Lung (tissue), 11 donors: ENCODE measurements at regions not wholly inside any gene's neighbourhood (a gene's known extent, or its start where the extent isn't known, plus 50 kb on each side); places are given as distances from the start of the nearest gene placed in this dataset.
A peak's percentile ranks its signal among the peaks of the same experiment; 100 is the strongest.

Source experiments
- ATAC-seq: fragments of 200-7000 bp; cut with Tn5 transposase; one replicate; pipeline ENCODE4 v1.9.1; 2020; ENCODE audit warnings: moderate number of reproducible peaks; ENCODE audit not compliant: insufficient read depth, low FRiP score
- DNase-seq, 3 donors: peaks; one replicate each; pipeline ENCODE4 v3.0.0-alpha.2; 2013 to 2017
- H3K27ac ChIP-seq, 2 donors: one replicate each; pipeline ENCODE4 v1.5.1; 2013; ENCODE audit warnings: mild to moderate bottlenecking in 2 of 2, moderate library complexity in 2 of 2, control low read depth in 1 of 2, inconsistent platforms in 1 of 2, low read depth in 1 of 2, low read length in 1 of 2
- H3K27me3 ChIP-seq, 3 donors: one replicate each; pipeline ENCODE4 v1.5.1; 2013; ENCODE audit warnings: low read length in 2 of 3; ENCODE audit not compliant: control insufficient read depth in 3 of 3, insufficient read depth in 3 of 3
- H3K36me3 ChIP-seq, 4 donors: one replicate each; pipeline ENCODE4 v1.5.1; 2013; ENCODE audit warnings: low read length in 4 of 4, mild to moderate bottlenecking in 1 of 4, moderate library complexity in 1 of 4; ENCODE audit not compliant: control insufficient read depth in 4 of 4, insufficient read depth in 4 of 4
- H3K4me1 ChIP-seq, 5 donors: one replicate each; pipeline ENCODE4 v1.5.1; 2013; ENCODE audit warnings: low read length in 5 of 5, mild to moderate bottlenecking in 2 of 5, moderate library complexity in 1 of 5; ENCODE audit not compliant: control insufficient read depth in 5 of 5, insufficient read depth in 5 of 5
- H3K4me3 ChIP-seq: one replicate; pipeline ENCODE4 v1.5.1; 2013; ENCODE audit warnings: mild to moderate bottlenecking, control low read depth, moderate library complexity
- H3K9ac ChIP-seq, 2 donors: one replicate each; pipeline ENCODE4 v1.5.1; 2013; ENCODE audit warnings: low read length in 2 of 2, control low read depth in 1 of 2; ENCODE audit not compliant: insufficient read depth in 1 of 2
- H3K9me3 ChIP-seq, 4 donors: one replicate each; pipeline ENCODE4 v1.5.1; 2013; ENCODE audit warnings: low read length in 3 of 4, mild to moderate bottlenecking in 1 of 4, moderate library complexity in 1 of 4; ENCODE audit not compliant: control insufficient read depth in 4 of 4, insufficient read depth in 3 of 4
- CTCF ChIP-seq: IDR thresholded peaks from 2 replicates; pipeline ENCODE4 v1.5.1; 2012; ENCODE audit warnings: mild to moderate bottlenecking; ENCODE audit errors: control extremely low read depth, extremely low read depth
- WGBS, 2 donors: extraction: QIAGEN DNeasy Blood & Tissue Kit; methylation state at CpG; one replicate each; pipeline ENCODE4 v1.1.7; 2013; 5-methylcytosine and 5-hydroxymethylcytosine counted together
- donor health status: control.
- donor health status: control.
- donor health status: Bipolar disorder and iron deficiency.
- donor health status: healthy.
- donor health status: DM: yes; HTN: yes; CAD: no.

DNA sequence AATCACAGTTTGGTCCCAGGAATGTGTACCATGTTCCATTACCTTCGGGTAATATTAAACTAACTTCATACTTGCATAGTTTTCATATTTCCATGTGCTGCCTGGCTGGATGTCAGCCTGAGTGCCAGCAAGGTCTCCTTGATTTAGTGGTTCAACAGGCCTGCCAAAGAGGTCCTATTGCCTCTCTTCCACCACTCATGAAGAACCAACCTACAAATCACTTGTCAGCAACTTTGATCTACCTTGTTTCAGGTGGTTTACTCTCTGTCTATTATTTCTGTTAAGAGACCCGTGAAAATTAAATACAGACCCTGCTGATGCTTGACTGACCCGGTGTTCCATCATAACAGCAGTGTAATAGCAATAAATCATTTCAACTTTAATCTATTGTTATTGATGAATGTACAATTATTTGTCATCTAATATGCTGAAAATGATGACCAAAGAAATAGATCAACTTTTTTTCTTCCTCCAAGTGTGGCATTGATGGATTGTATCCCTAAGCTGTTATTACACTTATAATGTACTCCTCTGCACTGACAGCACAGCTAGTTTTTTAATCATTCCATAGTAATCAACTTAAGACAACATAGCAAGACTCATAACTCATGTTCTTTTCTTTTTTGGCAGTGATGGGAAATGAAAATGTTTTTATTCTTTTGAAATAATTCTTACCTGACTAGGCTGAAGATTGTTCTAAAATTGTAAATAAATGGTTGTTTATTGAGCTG, 1220.2 kb upstream of the ACVR2A start:
- Histone ChIP-seq H3K9ac (no peak overlapping the region), H3K4me1 (no peaks in the 10 kb centered on the region), H3K9me3 (no peaks in the 10 kb centered on the region), H3K36me3 (no peaks in the 10 kb centered on the region), H3K27me3 (no peaks in the 10 kb centered on the region), H3K4me3 (no peak overlapping the region), H3K27ac (no peak overlapping the region)
- no peak for TF ChIP-seq CTCF
- peak in 2 of 3 donors; percentile 1 to 26 for DNase-seq
- WGBS, 2 donors = 56 to 75% methylated on average over 3 of the region's 3 CpGs
- no peak for ATAC-seq

DNA sequence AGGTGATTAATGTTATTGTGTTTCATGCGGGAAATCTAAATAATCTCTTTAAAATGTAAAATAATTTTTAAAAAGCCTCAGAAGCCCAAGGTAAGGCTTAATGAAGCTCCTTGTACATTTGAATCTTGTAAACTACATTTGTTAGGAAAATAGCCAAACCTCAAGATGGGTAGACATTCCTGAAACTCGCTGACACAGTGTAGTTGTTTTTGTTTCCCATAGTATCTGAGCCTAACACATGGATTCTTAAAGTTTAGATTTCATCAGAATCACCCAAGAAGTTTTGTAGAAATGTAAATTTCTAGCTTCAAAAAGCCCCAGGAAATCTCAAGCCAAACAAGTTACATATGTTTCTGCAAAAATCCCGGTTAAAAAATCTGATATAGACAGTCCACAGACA, 1221.1 kb upstream of the ACVR2A start:
- no peak for TF ChIP-seq CTCF

DNA sequence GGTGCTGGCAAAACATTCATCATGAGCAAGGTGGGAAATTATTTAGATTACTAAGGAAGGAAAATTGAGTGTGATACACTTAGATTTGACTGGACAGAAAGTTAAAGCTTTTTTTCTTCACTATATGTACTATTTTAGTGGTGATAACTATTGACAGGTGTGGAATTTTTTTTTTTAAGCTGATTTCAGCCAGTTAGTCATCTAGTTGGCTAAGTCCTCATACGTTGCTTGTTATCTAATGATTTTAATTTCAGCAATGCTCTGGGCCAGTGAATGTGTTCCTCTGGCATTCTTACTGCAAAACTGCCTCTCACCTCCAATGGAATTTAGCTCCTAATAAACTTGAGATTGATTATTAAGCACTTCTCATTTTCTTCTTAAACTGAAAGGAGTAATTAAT, 1223.2 kb upstream of the ACVR2A start:
- Histone ChIP-seq H3K4me1 (no peaks in the 10 kb centered on the region), H3K9me3 (no peaks in the 10 kb centered on the region), H3K9ac (no peak overlapping the region), H3K27ac (no peak overlapping the region), H3K36me3 (no peaks in the 10 kb centered on the region), H3K27me3 (no peaks in the 10 kb centered on the region), H3K4me3 (no peak overlapping the region)
- ATAC-seq (no peak), DNase-seq (no peak)
- 67 to 89% methylated on average over 1 of the region's 1 CpG for WGBS, 2 donors
- TF ChIP-seq CTCF = no peak

More for the DNA sequence above, 1221.1 kb upstream of the ACVR2A start:
- WGBS, 2 donors = 79 to 87% methylated on average over 3 of the region's 3 CpGs
- Histone ChIP-seq H3K36me3 (no peaks in the 10 kb centered on the region), H3K9ac (no peak overlapping the region), H3K4me1 (no peaks in the 10 kb centered on the region), H3K27ac (no peak overlapping the region), H3K4me3 (no peak overlapping the region), H3K27me3 (no peaks in the 10 kb centered on the region), H3K9me3 (no peaks in the 10 kb centered on the region)
- ATAC-seq = no peak
- peak in 2 of 3 donors; percentile 1 to 7 for DNase-seq

DNA sequence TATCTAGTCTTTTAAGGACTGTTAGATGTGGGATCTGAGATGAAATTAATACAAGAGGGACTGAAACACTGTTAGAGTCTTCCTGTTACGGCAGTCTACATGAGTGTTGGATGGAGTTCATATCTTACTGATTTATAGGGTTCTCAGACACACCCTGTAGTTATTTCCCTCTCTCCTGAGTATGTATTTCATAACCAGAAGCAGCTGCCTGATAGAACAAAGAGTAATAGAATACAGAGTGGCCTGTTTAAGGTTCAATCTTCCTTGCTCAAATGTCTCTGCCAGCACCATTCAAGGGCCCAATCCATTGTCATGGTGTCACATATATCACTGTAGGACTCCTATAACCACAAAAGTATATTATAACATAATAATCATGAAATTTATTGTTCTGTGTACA, 1229.1 kb upstream of the ACVR2A start:
- no peak overlapping the region for H3K27ac ChIP-seq
- H3K4me3 ChIP-seq = no peak overlapping the region
- H3K27me3 ChIP-seq = no peaks in the 10 kb centered on the region
- no peak for TF ChIP-seq CTCF
- H3K9ac ChIP-seq = no peak overlapping the region
- H3K4me1 ChIP-seq = no peaks in the 10 kb centered on the region
- DNase-seq (no peak), ATAC-seq (no peak)
- peaks cover 0 to 6% (median 2%) of the 10 kb centered on the region in 4 donors for H3K9me3 ChIP-seq
- WGBS, 2 donors = 86 to 97% methylated on average over 1 of the region's 1 CpG
- H3K36me3 ChIP-seq = no peaks in the 10 kb centered on the region
